T-helper 1 cell (primary cell): ENCODE measurements at regions not wholly inside any gene's neighbourhood (a gene's known extent, or its start where the extent isn't known, plus 50 kb on each side); places are given as distances from the start of the nearest gene placed in this dataset.

ENCODE experiments used
- DNase-seq, 5 donors: peaks; one replicate each; pipeline ENCODE4 v3.0.0-alpha.2; 2012 to 2020

GRCh38 chr6:92588148-92588547 lies 831.2 kb downstream of the EPHA7 start:
- no peak for DNase-seq

- no peak for DNase-seq
These were observed 831.8 kb downstream of the EPHA7 start for GRCh38 chr6:92587525-92587924.

GRCh38 chr6:92586236-92586977 lies 833.0 kb downstream of the EPHA7 start:
- DNase-seq, result no peak

- no peak for DNase-seq
These were observed 837.1 kb downstream of the EPHA7 start for GRCh38 chr6:92582211-92582610.

- no peak for DNase-seq
These were observed 842.2 kb downstream of the EPHA7 start for GRCh38 chr6:92577077-92577719.

GRCh38 chr6:92568541-92568940 lies 850.8 kb downstream of the EPHA7 start:
- no peak for DNase-seq

GRCh38 chr6:92566632-92567031 lies 852.7 kb downstream of the EPHA7 start:
- no peak for DNase-seq

- DNase-seq, result no peak
These were observed 855.0 kb downstream of the EPHA7 start for GRCh38 chr6:92564376-92564775.

- no peak for DNase-seq
These were observed 859.7 kb downstream of the EPHA7 start for GRCh38 chr6:92559611-92560010.

- no peak for DNase-seq
These were observed 860.4 kb downstream of the EPHA7 start for GRCh38 chr6:92559003-92559402.

GRCh38 chr6:92550501-92550900 lies 868.9 kb downstream of the EPHA7 start:
- DNase-seq, result no peak

GRCh38 chr6:92545861-92546260 lies 873.5 kb downstream of the EPHA7 start:
- no peak for DNase-seq

- DNase-seq, result no peak
These were observed 877.8 kb downstream of the EPHA7 start for GRCh38 chr6:92541448-92542060.

- DNase-seq, result no peak
These were observed 880.4 kb downstream of the EPHA7 start for GRCh38 chr6:92538926-92539325.

- no peak for DNase-seq
These were observed 881.1 kb downstream of the EPHA7 start for GRCh38 chr6:92538275-92538674.

GRCh38 chr6:92534109-92534508 lies 885.2 kb downstream of the EPHA7 start:
- no peak for DNase-seq

- DNase-seq, result no peak
These were observed 896.8 kb downstream of the EPHA7 start for GRCh38 chr6:92522589-92522988.

- no peak for DNase-seq
These were observed 897.8 kb downstream of the EPHA7 start for GRCh38 chr6:92521553-92521952.

GRCh38 chr6:92510137-92510536 lies 909.2 kb downstream of the EPHA7 start:
- DNase-seq, result no peak

- no peak for DNase-seq
These were observed 911.8 kb downstream of the EPHA7 start for GRCh38 chr6:92507552-92507951.

- DNase-seq, result no peak
These were observed 914.9 kb downstream of the EPHA7 start for GRCh38 chr6:92504509-92504908.

GRCh38 chr6:92497281-92497680 lies 922.1 kb downstream of the EPHA7 start:
- no peak for DNase-seq

GRCh38 chr6:92496527-92496926 lies 922.8 kb downstream of the EPHA7 start:
- DNase-seq, result no peak

GRCh38 chr6:92495242-92495641 lies 924.1 kb downstream of the EPHA7 start:
- no peak for DNase-seq
